Trophoblast cell (in vitro differentiated cells and primary cell): ENCODE measurements at regions not wholly inside any gene's neighbourhood (a gene's known extent, or its start where the extent isn't known, plus 50 kb on each side); places are given as distances from the start of the nearest gene placed in this dataset.

Experiments
- DNase-seq, 2 donors: peaks; one replicate each; pipeline ENCODE4 v3.0.0-alpha.2; 2016
- H2AFZ ChIP-seq: 2 replicates; pipeline ENCODE4 v1.6.1; 2013; ENCODE audit warnings: low read length, moderate library complexity, mild to moderate bottlenecking; ENCODE audit not compliant: insufficient read depth, poor library complexity
- H2AK5ac ChIP-seq: 2 replicates; pipeline ENCODE4 v1.6.1; 2013; ENCODE audit warnings: mild to moderate bottlenecking, low read length
- H2BK120ac ChIP-seq: 2 replicates; pipeline ENCODE4 v1.6.1; 2013; ENCODE audit warnings: low read length, mild to moderate bottlenecking, moderate library complexity; ENCODE audit not compliant: insufficient read depth, poor library complexity
- H2BK12ac ChIP-seq: 2 replicates; pipeline ENCODE4 v1.6.1; 2013; ENCODE audit warnings: mild to moderate bottlenecking, low read length, moderate library complexity
- H2BK5ac ChIP-seq: 2 replicates; pipeline ENCODE4 v1.6.1; 2013; ENCODE audit warnings: low read length, low read depth, moderate library complexity, mild to moderate bottlenecking; ENCODE audit not compliant: poor library complexity
- H3K14ac ChIP-seq: 2 replicates; pipeline ENCODE4 v1.6.1; 2013; ENCODE audit warnings: mild to moderate bottlenecking, low read length
- H3K18ac ChIP-seq: 2 replicates; pipeline ENCODE4 v1.6.1; 2013; ENCODE audit warnings: mild to moderate bottlenecking, low read length
- H3K23ac ChIP-seq: 2 replicates; pipeline ENCODE4 v1.6.1; 2013; ENCODE audit warnings: low read length
- H3K27ac ChIP-seq: 2 replicates; pipeline ENCODE4 v1.5.1; 2013; ENCODE audit warnings: low read depth, mild to moderate bottlenecking, inconsistent platforms, low read length, moderate library complexity
- H3K27me3 ChIP-seq: 2 replicates; pipeline ENCODE4 v1.6.1; 2013; ENCODE audit warnings: inconsistent platforms, mild to moderate bottlenecking, low read length, moderate library complexity; ENCODE audit not compliant: insufficient read depth
- H3K36me3 ChIP-seq, 2 experiments: 1 replicate in 1 of 2; 2 replicates in 1 of 2; pipeline ENCODE4 v1.6.1; 2013; ENCODE audit warnings: low read length in 2 of 2, mild to moderate bottlenecking in 2 of 2, moderate library complexity in 1 of 2; ENCODE audit not compliant: insufficient read depth in 2 of 2, control insufficient read depth in 1 of 2
- H3K4ac ChIP-seq: 2 replicates; pipeline ENCODE4 v1.6.1; 2013; ENCODE audit warnings: low read depth, mild to moderate bottlenecking, low read length, moderate library complexity
- H3K4me1 ChIP-seq, 2 experiments: 1 replicate in 1 of 2; 2 replicates in 1 of 2; pipeline ENCODE4 v1.6.1; 2013; ENCODE audit warnings: low read length in 2 of 2, mild to moderate bottlenecking in 2 of 2, moderate library complexity in 1 of 2; ENCODE audit not compliant: insufficient read depth in 2 of 2, control insufficient read depth in 1 of 2
- H3K4me2 ChIP-seq: 2 replicates; pipeline ENCODE4 v1.6.1; 2013; ENCODE audit warnings: inconsistent platforms, mild to moderate bottlenecking, low read length, moderate library complexity
- H3K4me3 ChIP-seq: 2 replicates; pipeline ENCODE4 v1.5.1; 2013; ENCODE audit warnings: mild to moderate bottlenecking, low read depth, low read length, inconsistent platforms
- H3K79me1 ChIP-seq: one replicate; pipeline ENCODE4 v1.6.1; 2013; ENCODE audit warnings: low read length
- H3K79me2 ChIP-seq: 2 replicates; pipeline ENCODE4 v1.6.1; 2013; ENCODE audit warnings: low read length, mild to moderate bottlenecking; ENCODE audit not compliant: control insufficient read depth, insufficient read depth, poor library complexity
- H3K9ac ChIP-seq: 2 replicates; pipeline ENCODE4 v1.6.1; 2013; ENCODE audit warnings: mild to moderate bottlenecking, low read length
- H3K9me3 ChIP-seq: 2 replicates; pipeline ENCODE4 v1.6.1; 2013; ENCODE audit warnings: low read depth, mild to moderate bottlenecking, control low read depth, inconsistent platforms, low read length; ENCODE audit not compliant: insufficient read depth
- H4K12ac ChIP-seq: 2 replicates; pipeline ENCODE4 v1.6.1; 2013; ENCODE audit warnings: low read depth, mild to moderate bottlenecking, low read length, moderate library complexity
- H4K8ac ChIP-seq: 2 replicates; pipeline ENCODE4 v1.6.1; 2013; ENCODE audit warnings: low read depth, mild to moderate bottlenecking, low read length, moderate library complexity
- H4K91ac ChIP-seq: one replicate; pipeline ENCODE4 v1.6.1; 2013; ENCODE audit warnings: low read depth, mild to moderate bottlenecking, low read length, moderate library complexity
- WGBS: extraction: QIAGEN DNeasy Blood & Tissue Kit; methylation state at CpG from one replicate; pipeline ENCODE4 v1.1.7; 2013; ENCODE audit warnings: missing lambda C conversion rate; ENCODE audit not compliant: insufficient read length, insufficient coverage; ENCODE audit errors: extremely low coverage; 5-methylcytosine and 5-hydroxymethylcytosine counted together

DNA sequence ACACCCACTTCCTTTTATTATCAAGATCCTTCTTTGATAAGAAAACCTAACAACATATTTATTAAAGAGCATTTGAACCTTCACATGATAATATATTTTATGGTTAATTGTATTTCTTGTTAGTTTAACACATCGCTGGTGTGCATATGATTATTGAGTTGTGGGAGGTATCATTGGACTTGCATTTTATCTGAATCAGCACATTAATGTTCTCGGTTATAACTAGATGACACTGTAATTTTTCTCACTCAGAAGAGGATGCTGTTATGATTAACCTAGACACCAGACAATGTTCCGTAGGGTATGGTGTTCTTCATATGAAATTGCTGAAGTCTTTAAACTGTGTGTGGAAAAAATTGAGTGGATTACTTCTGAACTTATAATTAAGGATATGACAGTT is 1188.3 kb upstream of the EPHA6 start:
- Histone ChIP-seq H4K12ac (no peak overlapping the region), H2AFZ (no peak overlapping the region), H3K4me3 (no peak overlapping the region), H4K91ac (no peak overlapping the region), H3K4me1 (no peaks in the 10 kb centered on the region), H3K9me3 (no peaks in the 10 kb centered on the region), H2BK120ac (no peak overlapping the region), H4K8ac (no peak overlapping the region), H3K36me3 (no peaks in the 10 kb centered on the region), H2AK5ac (no peak overlapping the region), H3K27me3 (no peaks in the 10 kb centered on the region), H2BK5ac (no peak overlapping the region), H3K79me1 (no peaks in the 10 kb centered on the region), H3K79me2 (no peaks in the 10 kb centered on the region), H3K18ac (no peak overlapping the region), H3K14ac (no peak overlapping the region), H3K9ac (no peak overlapping the region), H3K23ac (no peak overlapping the region), H3K4ac (no peak overlapping the region), H3K27ac (no peak overlapping the region), H3K4me2 (no peak overlapping the region), H2BK12ac (no peak overlapping the region)
- no peak for DNase-seq
- WGBS, result no CpG with 5 or more reads among the region's 3 CpGs

DNA sequence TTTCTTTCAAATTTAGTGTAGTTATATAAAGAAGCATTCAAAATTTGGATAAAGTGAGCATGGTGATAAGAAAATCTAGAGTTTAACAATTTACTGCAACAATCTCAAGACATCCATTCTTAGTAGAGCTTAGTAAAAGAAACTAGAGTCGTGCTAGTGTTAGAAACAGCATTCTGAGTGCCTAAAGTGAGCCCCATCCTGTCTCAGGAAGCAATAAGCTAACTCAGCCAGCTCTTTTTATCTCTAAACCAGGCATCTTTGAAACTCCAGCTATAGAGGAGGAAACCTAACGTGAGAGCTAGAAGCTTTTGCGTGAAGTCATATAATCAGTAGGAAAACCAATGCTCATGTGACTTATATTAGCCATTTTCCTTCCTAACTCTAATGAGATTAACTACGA is 1187.1 kb upstream of the EPHA6 start:
- WGBS, result no CpG with 5 or more reads among the region's 4 CpGs
- H3K4me2 ChIP-seq, result no peak overlapping the region
- H2BK5ac ChIP-seq, result no peak overlapping the region
- no peaks in the 10 kb centered on the region for H3K4me1 ChIP-seq
- no peak overlapping the region for H3K4me3 ChIP-seq
- H3K14ac ChIP-seq, result no peak overlapping the region
- H2BK120ac ChIP-seq, result no peak overlapping the region
- no peak overlapping the region for H2AK5ac ChIP-seq
- no peak overlapping the region for H3K23ac ChIP-seq
- H4K12ac ChIP-seq, result no peak overlapping the region
- H3K79me1 ChIP-seq, result no peaks in the 10 kb centered on the region
- no peaks in the 10 kb centered on the region for H3K27me3 ChIP-seq
- no peaks in the 10 kb centered on the region for H3K36me3 ChIP-seq
- no peak overlapping the region for H3K9ac ChIP-seq
- no peak overlapping the region for H4K8ac ChIP-seq
- no peaks in the 10 kb centered on the region for H3K9me3 ChIP-seq
- no peaks in the 10 kb centered on the region for H3K79me2 ChIP-seq
- H2BK12ac ChIP-seq, result no peak overlapping the region
- H3K27ac ChIP-seq, result no peak overlapping the region
- no peak overlapping the region for H2AFZ ChIP-seq
- H3K4ac ChIP-seq, result no peak overlapping the region
- H4K91ac ChIP-seq, result no peak overlapping the region
- H3K18ac ChIP-seq, result no peak overlapping the region
- DNase-seq, result no peak

DNA sequence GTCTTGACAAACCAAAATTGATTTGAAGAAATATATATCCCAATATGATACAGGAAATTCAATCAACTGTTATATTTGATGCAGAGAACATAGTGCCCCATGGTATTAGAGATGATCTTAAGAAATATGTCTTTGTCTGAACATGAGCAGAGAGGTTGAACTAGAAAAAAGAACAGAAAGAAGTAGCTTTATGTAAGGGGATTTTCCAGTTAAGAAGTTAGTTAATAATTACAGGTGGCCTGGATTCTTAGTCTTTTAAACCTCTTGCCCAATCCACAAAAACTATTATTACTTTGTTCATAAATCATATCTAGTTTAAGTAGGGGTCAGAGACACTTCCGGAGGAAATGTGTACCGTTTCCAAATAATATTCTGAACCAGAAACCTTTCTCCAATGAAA is 1186.7 kb upstream of the EPHA6 start:
- WGBS, result no CpG with 5 or more reads among the region's 2 CpGs
- Histone ChIP-seq H3K27ac (no peak overlapping the region), H3K23ac (no peak overlapping the region), H3K79me2 (no peaks in the 10 kb centered on the region), H2AK5ac (no peak overlapping the region), H3K18ac (no peak overlapping the region), H2BK120ac (no peak overlapping the region), H2AFZ (no peak overlapping the region), H3K4ac (no peak overlapping the region), H4K12ac (no peak overlapping the region), H3K9me3 (no peaks in the 10 kb centered on the region), H3K4me2 (no peak overlapping the region), H3K36me3 (no peaks in the 10 kb centered on the region), H3K9ac (no peak overlapping the region), H4K8ac (no peak overlapping the region), H3K14ac (no peak overlapping the region), H2BK12ac (no peak overlapping the region), H4K91ac (no peak overlapping the region), H2BK5ac (no peak overlapping the region), H3K27me3 (no peaks in the 10 kb centered on the region), H3K79me1 (no peaks in the 10 kb centered on the region), H3K4me3 (no peak overlapping the region), H3K4me1 (no peaks in the 10 kb centered on the region)
- DNase-seq, result no peak

DNA sequence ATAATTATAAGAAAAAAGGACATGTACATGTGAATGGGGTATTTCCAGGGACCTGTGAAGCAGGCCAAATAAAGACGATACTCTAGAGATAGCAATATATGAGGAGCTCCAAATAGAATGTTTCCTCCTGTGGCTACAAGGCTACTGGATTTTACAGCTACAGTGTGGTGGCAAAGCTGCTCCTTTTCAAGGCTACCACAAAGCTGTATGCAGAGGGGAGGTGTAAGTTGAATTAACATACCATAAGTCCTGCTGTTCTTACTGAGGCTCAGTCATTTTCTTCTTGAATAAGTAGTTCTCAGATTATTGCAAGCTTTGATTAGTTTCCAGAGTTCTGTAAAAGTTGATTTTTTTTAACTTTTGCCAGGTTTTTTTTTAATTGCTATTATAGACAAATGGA is 1184.6 kb upstream of the EPHA6 start:
- no CpG with 5 or more reads among the region's 1 CpG for WGBS
- H3K23ac ChIP-seq, result no peak overlapping the region
- no peak overlapping the region for H3K14ac ChIP-seq

More for the DNA sequence above, 1184.6 kb upstream of the EPHA6 start:
- Histone ChIP-seq H4K91ac (no peak overlapping the region), H2BK12ac (no peak overlapping the region), H3K36me3 (no peaks in the 10 kb centered on the region), H4K12ac (no peak overlapping the region), H2BK5ac (no peak overlapping the region), H4K8ac (no peak overlapping the region), H3K79me1 (no peaks in the 10 kb centered on the region), H2AFZ (no peak overlapping the region), H3K4me1 (no peaks in the 10 kb centered on the region), H2AK5ac (no peak overlapping the region), H2BK120ac (no peak overlapping the region), H3K9me3 (no peaks in the 10 kb centered on the region), H3K18ac (no peak overlapping the region), H3K27ac (no peak overlapping the region), H3K4me3 (no peak overlapping the region), H3K4ac (no peak overlapping the region), H3K27me3 (no peaks in the 10 kb centered on the region), H3K79me2 (no peaks in the 10 kb centered on the region), H3K4me2 (no peak overlapping the region), H3K9ac (no peak overlapping the region)
- DNase-seq, result no peak
